ENCODE measurements at regions not wholly inside any gene's neighbourhood (a gene's known extent, or its start where the extent isn't known, plus 50 kb on each side); places are given as distances from the start of the nearest gene placed in this dataset.

- no peak for DNase-seq
These were observed 72.0 kb upstream of the COL24A1 start for GRCh38 chr1:86228546-86228945.

GRCh38 chr1:86227026-86227425 is 70.5 kb upstream of the COL24A1 start:
- DNase-seq = no peak

- no peak for DNase-seq
These were observed 69.6 kb upstream of the COL24A1 start for GRCh38 chr1:86226204-86226603.

- DNase-seq = no peak
These were observed 68.2 kb upstream of the COL24A1 start for GRCh38 chr1:86224651-86225310.

- no peak for DNase-seq
These were observed 62.3 kb upstream of the COL24A1 start for GRCh38 chr1:86218859-86219258.

GRCh38 chr1:86214605-86215004 is 58.0 kb upstream of the COL24A1 start:
- DNase-seq = no peak

- DNase-seq = no peak
These were observed 52.8 kb upstream of the COL24A1 start for GRCh38 chr1:86209346-86209745.

- DNase-seq = peak; percentile 29
These were observed 50.8 kb upstream of the COL24A1 start for GRCh38 chr1:86207323-86207722.
